LNCAP (cell line): ENCODE measurements at regions not wholly inside any gene's neighbourhood (a gene's known extent, or its start where the extent isn't known, plus 50 kb on each side); places are given as distances from the start of the nearest gene placed in this dataset.

Experiments
- CTCF ChIP-seq: fragments of 450-650 bp; IDR thresholded peaks from 2 replicates; pipeline ENCODE4 v1.5.1; 2017; ENCODE audit warnings: mild to moderate bottlenecking

- TF ChIP-seq CTCF: no peak
Measured at GRCh38 chr5:73232266-73233041, 59.5 kb downstream of the TMEM174 start.

- TF ChIP-seq CTCF: no peak
Measured at GRCh38 chr5:73231246-73231778, 58.3 kb downstream of the TMEM174 start.

GRCh38 chr5:73230264-73231245 lies 57.6 kb downstream of the TMEM174 start:
- no peak for TF ChIP-seq CTCF

GRCh38 chr5:73229271-73229670 lies 56.3 kb downstream of the TMEM174 start:
- no peak for TF ChIP-seq CTCF

GRCh38 chr5:73228052-73228451 lies 55.1 kb downstream of the TMEM174 start:
- TF ChIP-seq CTCF: no peak
